ENCODE measurements at regions not wholly inside any gene's neighbourhood (a gene's known extent, or its start where the extent isn't known, plus 50 kb on each side); places are given as distances from the start of the nearest gene placed in this dataset.
"Not testable (repeated sequence)": the region's sequence is repeated elsewhere in the genome, so short reads cannot be mapped to it uniquely, and the experiment has no call there.

GRCh38 chr7:94311515-94311914, 83.2 kb upstream of the COL1A2 start:
- Mint-ChIP-seq H3K27ac (no peak overlapping the region), H3K9me3 (peaks cover 0 to 5% (median 2%) of the 10 kb centered on the region in 3 donors), H3K27me3 (no peaks in the 10 kb centered on the region), H3K4me3 (no peak overlapping the region), H3K4me1 (no peaks in the 10 kb centered on the region), H3K36me3 (no peaks in the 10 kb centered on the region)
- Histone ChIP-seq H3K4me1 (ENCODE audit: control insufficient read depth in 1 of 2, extremely low read depth in 1 of 2, insufficient read depth in 2 of 2, low read length in 2 of 2) (no peaks in the 10 kb centered on the region), H3K9me3 (no peaks in the 10 kb centered on the region), H3K4me3 (ENCODE audit: control insufficient read depth in 1 of 2, extremely low read depth in 1 of 2, low read length in 1 of 2) (no peak overlapping the region), H3K27ac (ENCODE audit: low read length) (no peak overlapping the region), H3K27me3 (replicated peaks in 1 of 2; ENCODE audit: control insufficient read depth in 2 of 2, extremely low read depth in 1 of 2, insufficient read depth in 2 of 2, low read length in 1 of 2) (no peaks in the 10 kb centered on the region), H3K36me3 (ENCODE audit: control insufficient read depth in 2 of 2, extremely low read depth in 1 of 2, insufficient read depth in 1 of 2, low read length in 1 of 2) (no peaks in the 10 kb centered on the region)
- ChIA-PET POLR2A (no interaction called here), CTCF (no interaction called here)
- no peak for DNase-seq
- WGBS (ENCODE audit: insufficient coverage), result no CpG with 5 or more reads among the region's 6 CpGs
- no peak for ATAC-seq (replicated peaks in 1 of 4)

- no peaks in the 10 kb centered on the region for H3K4me1 ChIP-seq (ENCODE audit: control insufficient read depth in 1 of 2, extremely low read depth in 1 of 2, insufficient read depth in 2 of 2, low read length in 2 of 2)
- no peak for DNase-seq
- H3K27me3 ChIP-seq (replicated peaks in 1 of 2; ENCODE audit: control insufficient read depth in 2 of 2, extremely low read depth in 1 of 2, insufficient read depth in 2 of 2, low read length in 1 of 2), result no peaks in the 10 kb centered on the region
- Mint-ChIP-seq H3K4me1 (no peaks in the 10 kb centered on the region), H3K27ac (no peak overlapping the region), H3K27me3 (peaks cover 2 to 7% of the 10 kb centered on the region in 2 donors), H3K36me3 (no peaks in the 10 kb centered on the region), H3K9me3 (peaks cover 0 to 4% (median 2%) of the 10 kb centered on the region in 3 donors), H3K4me3 (no peak overlapping the region)
- no CpG with 5 or more reads among the region's 2 CpGs for WGBS (ENCODE audit: insufficient coverage)
- H3K27ac ChIP-seq (ENCODE audit: low read length), result no peak overlapping the region
- H3K9me3 ChIP-seq, result no peaks in the 10 kb centered on the region
- ATAC-seq (replicated peaks in 1 of 4), result no peak
- no peak overlapping the region for H3K4me3 ChIP-seq (ENCODE audit: control insufficient read depth in 1 of 2, extremely low read depth in 1 of 2, low read length in 1 of 2)
- ChIA-PET POLR2A (interaction anchor here in 1 of 2 donors (0.5 kb wide), 1 partner anchor 309 kb away, joined by 3 read pairs; no protein-coding TSS in a partner anchor), CTCF (no interaction called here)
- no peaks in the 10 kb centered on the region for H3K36me3 ChIP-seq (ENCODE audit: control insufficient read depth in 2 of 2, extremely low read depth in 1 of 2, insufficient read depth in 1 of 2, low read length in 1 of 2)
These were observed 80.8 kb upstream of the COL1A2 start for GRCh38 chr7:94313926-94314325.

- Mint-ChIP-seq H3K4me3 (no peak overlapping the region), H3K27me3 (peaks cover 2 to 7% of the 10 kb centered on the region in 2 donors), H3K36me3 (no peaks in the 10 kb centered on the region), H3K9me3 (peaks cover 0 to 4% (median 4%) of the 10 kb centered on the region in 3 donors), H3K4me1 (no peaks in the 10 kb centered on the region), H3K27ac (no peak overlapping the region)
- ChIA-PET POLR2A (interaction anchor here in 1 of 2 donors (0.5 kb wide), 1 partner anchor 310 kb away, joined by 3 read pairs; no protein-coding TSS in a partner anchor), CTCF (no interaction called here)
- no peak overlapping the region for H3K27ac ChIP-seq (ENCODE audit: low read length)
- DNase-seq (no peak), ATAC-seq (replicated peaks in 1 of 4) (no peak)
- no CpG with 5 or more reads among the region's 5 CpGs for WGBS (ENCODE audit: insufficient coverage)
- no peak overlapping the region for H3K4me3 ChIP-seq (ENCODE audit: control insufficient read depth in 1 of 2, extremely low read depth in 1 of 2, low read length in 1 of 2)
- H3K9me3 ChIP-seq, result no peaks in the 10 kb centered on the region
- no peaks in the 10 kb centered on the region for H3K36me3 ChIP-seq (ENCODE audit: control insufficient read depth in 2 of 2, extremely low read depth in 1 of 2, insufficient read depth in 1 of 2, low read length in 1 of 2)
- no peaks in the 10 kb centered on the region for H3K27me3 ChIP-seq (replicated peaks in 1 of 2; ENCODE audit: control insufficient read depth in 2 of 2, extremely low read depth in 1 of 2, insufficient read depth in 2 of 2, low read length in 1 of 2)
- H3K4me1 ChIP-seq (ENCODE audit: control insufficient read depth in 1 of 2, extremely low read depth in 1 of 2, insufficient read depth in 2 of 2, low read length in 2 of 2), result no peaks in the 10 kb centered on the region
These were observed 80.0 kb upstream of the COL1A2 start for GRCh38 chr7:94314413-94315410.

GRCh38 chr7:94321138-94321537, 73.6 kb upstream of the COL1A2 start:
- H3K27me3 Mint-ChIP-seq; H3K4me3 Mint-ChIP-seq; H3K4me3 ChIP-seq (ENCODE audit: control insufficient read depth in 1 of 2, extremely low read depth in 1 of 2, low read length in 1 of 2); H3K27ac Mint-ChIP-seq; DNase-seq; H3K27me3 ChIP-seq (replicated peaks in 1 of 2; ENCODE audit: control insufficient read depth in 2 of 2, extremely low read depth in 1 of 2, insufficient read depth in 2 of 2, low read length in 1 of 2); H3K4me1 ChIP-seq (ENCODE audit: control insufficient read depth in 1 of 2, extremely low read depth in 1 of 2, insufficient read depth in 2 of 2, low read length in 2 of 2); H3K9me3 ChIP-seq; CTCF ChIA-PET; ATAC-seq (replicated peaks in 1 of 4); H3K36me3 ChIP-seq (ENCODE audit: control insufficient read depth in 2 of 2, extremely low read depth in 1 of 2, insufficient read depth in 1 of 2, low read length in 1 of 2); H3K36me3 Mint-ChIP-seq; POLR2A ChIA-PET; H3K4me1 Mint-ChIP-seq; H3K27ac ChIP-seq (ENCODE audit: low read length): not testable (repeated sequence)
- peaks cover 12 to 15% (median 13%) of the 10 kb centered on the region in 3 donors for H3K9me3 Mint-ChIP-seq
- WGBS (ENCODE audit: insufficient coverage), result no CpG with 5 or more reads among the region's 1 CpG

DNA sequence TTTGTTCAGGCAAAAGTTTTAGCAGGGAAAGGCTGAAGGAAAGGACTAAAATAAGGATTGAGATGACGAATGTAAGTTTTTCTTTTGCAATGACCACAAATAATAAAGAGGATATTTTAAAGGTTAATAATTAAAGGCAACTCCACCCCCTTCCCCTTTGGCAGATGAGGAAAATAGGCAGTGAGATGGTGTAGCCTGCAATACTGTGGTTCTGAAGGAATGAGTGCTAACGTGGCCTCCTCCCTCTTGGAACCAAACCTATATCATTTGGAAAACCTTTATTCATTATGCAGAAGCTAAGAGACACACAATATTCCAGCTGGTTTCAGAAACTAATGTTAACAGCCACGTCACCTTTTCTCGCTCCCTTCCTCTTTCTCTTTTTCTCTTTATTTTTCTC, 70.9 kb upstream of the COL1A2 start:
- H3K4me1 Mint-ChIP-seq, result no peaks in the 10 kb centered on the region
- ATAC-seq (replicated peaks in 1 of 4) (no peak), DNase-seq (no peak)
- POLR2A ChIA-PET, result interaction anchor here in 1 of 2 donors (0.7 kb wide), 1 partner anchor 438 kb away, joined by 10 read pairs; no protein-coding TSS in a partner anchor
- H3K27me3 Mint-ChIP-seq, result peaks cover 0 to 10% of the 10 kb centered on the region in 2 donors
- H3K36me3 Mint-ChIP-seq, result no peaks in the 10 kb centered on the region
- CTCF ChIA-PET, result no interaction called here
- Histone ChIP-seq H3K4me1 (ENCODE audit: control insufficient read depth in 1 of 2, extremely low read depth in 1 of 2, insufficient read depth in 2 of 2, low read length in 2 of 2) (no peaks in the 10 kb centered on the region), H3K36me3 (ENCODE audit: control insufficient read depth in 2 of 2, extremely low read depth in 1 of 2, insufficient read depth in 1 of 2, low read length in 1 of 2) (no peaks in the 10 kb centered on the region), H3K27me3 (replicated peaks in 1 of 2; ENCODE audit: control insufficient read depth in 2 of 2, extremely low read depth in 1 of 2, insufficient read depth in 2 of 2, low read length in 1 of 2) (peaks cover 0 to 3% of the 10 kb centered on the region in 2 experiments), H3K9me3 (no peaks in the 10 kb centered on the region), H3K4me3 (ENCODE audit: control insufficient read depth in 1 of 2, extremely low read depth in 1 of 2, low read length in 1 of 2) (no peak overlapping the region), H3K27ac (ENCODE audit: low read length) (no peak overlapping the region)
- WGBS (ENCODE audit: insufficient coverage), result 93% methylated on average over 2 of the region's 4 CpGs
- H3K27ac Mint-ChIP-seq, result no peak overlapping the region
- H3K9me3 Mint-ChIP-seq, result peaks cover 16 to 26% (median 22%) of the 10 kb centered on the region in 3 donors
- H3K4me3 Mint-ChIP-seq, result no peak overlapping the region

DNA sequence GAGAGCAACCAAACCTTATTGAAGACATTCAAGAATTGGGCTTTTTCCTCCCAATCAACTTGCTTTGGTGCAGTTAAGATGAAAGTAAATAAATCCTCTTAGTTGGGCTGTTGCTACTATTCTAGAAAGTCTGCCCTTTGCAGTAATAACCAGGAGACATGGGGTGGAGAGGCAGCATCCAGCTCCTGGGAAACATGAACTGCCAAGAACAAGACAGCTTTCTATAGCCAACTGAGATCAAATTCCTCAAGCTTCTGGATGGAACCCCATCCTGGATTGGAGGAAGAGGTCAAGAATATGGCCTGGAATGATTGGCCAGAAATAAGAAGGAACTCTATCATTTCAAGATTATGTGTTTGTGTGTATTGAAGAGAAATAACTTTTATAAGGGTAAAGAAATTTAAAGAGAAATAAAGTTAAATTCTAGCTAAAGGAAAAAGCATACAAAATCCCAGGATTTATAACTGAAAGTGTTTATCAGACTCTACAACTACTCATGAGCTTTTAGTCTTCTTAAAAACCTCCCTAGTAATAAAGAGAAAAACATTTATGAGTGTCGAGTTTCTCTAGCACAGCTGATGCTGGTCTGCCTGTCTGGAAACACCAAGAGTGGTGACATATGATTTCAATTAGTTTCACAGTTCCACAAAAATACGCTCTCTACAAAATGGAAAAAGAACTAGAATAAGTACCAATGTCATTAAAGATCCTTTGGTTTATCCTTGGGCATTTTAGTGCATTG, 70.1 kb upstream of the COL1A2 start:
- no CpG with 5 or more reads among the region's 2 CpGs for WGBS (ENCODE audit: insufficient coverage)
- H3K9me3 ChIP-seq, result no peaks in the 10 kb centered on the region
- Mint-ChIP-seq H3K27ac (no peak overlapping the region), H3K27me3 (peaks cover 0 to 10% of the 10 kb centered on the region in 2 donors), H3K4me3 (no peak overlapping the region), H3K4me1 (no peaks in the 10 kb centered on the region), H3K9me3 (peaks cover 13 to 26% (median 22%) of the 10 kb centered on the region in 3 donors), H3K36me3 (no peaks in the 10 kb centered on the region)
- ATAC-seq (replicated peaks in 1 of 4), result no peak
- H3K27me3 ChIP-seq (replicated peaks in 1 of 2; ENCODE audit: control insufficient read depth in 2 of 2, extremely low read depth in 1 of 2, insufficient read depth in 2 of 2, low read length in 1 of 2), result peaks cover 0 to 3% of the 10 kb centered on the region in 2 experiments
- H3K27ac ChIP-seq (ENCODE audit: low read length), result no peak overlapping the region
- H3K4me1 ChIP-seq (ENCODE audit: control insufficient read depth in 1 of 2, extremely low read depth in 1 of 2, insufficient read depth in 2 of 2, low read length in 2 of 2), result no peaks in the 10 kb centered on the region
- H3K4me3 ChIP-seq (ENCODE audit: control insufficient read depth in 1 of 2, extremely low read depth in 1 of 2, low read length in 1 of 2), result no peak overlapping the region
- ChIA-PET POLR2A (interaction anchor here in 1 of 2 donors (0.6 to 0.7 kb wide), 2 partner anchors 16 to 438 kb away, joined by 3 to 10 read pairs; no protein-coding TSS in a partner anchor), CTCF (no interaction called here)
- no peak for DNase-seq
- no peaks in the 10 kb centered on the region for H3K36me3 ChIP-seq (ENCODE audit: control insufficient read depth in 2 of 2, extremely low read depth in 1 of 2, insufficient read depth in 1 of 2, low read length in 1 of 2)
